ENCODE measurements at regions not wholly inside any gene's neighbourhood (a gene's known extent, or its start where the extent isn't known, plus 50 kb on each side); places are given as distances from the start of the nearest gene placed in this dataset.
"Not testable (repeated sequence)": the region's sequence is repeated elsewhere in the genome, so short reads cannot be mapped to it uniquely, and the experiment has no call there.

- H3K4me3 ChIP-seq (replicated peaks in 1 of 2; ENCODE audit: low read depth in 2 of 2, low read length in 2 of 2) = no peak overlapping the region
- no peak for DNase-seq (ENCODE audit: low read depth in 2 of 2)
- TF ChIP-seq CTCF (IDR thresholded peaks at IDR 0.05; ENCODE audit: low read depth, low read length) = no peak
Measured at GRCh38 chr6:73929405-73929804, 233.4 kb downstream of the CD109 start.

GRCh38 chr6:73927421-73927820 lies 231.4 kb downstream of the CD109 start:
- no peak for DNase-seq (ENCODE audit: low read depth in 2 of 2)
- TF ChIP-seq CTCF (IDR thresholded peaks at IDR 0.05; ENCODE audit: low read depth, low read length) = no peak
- no peak overlapping the region for H3K4me3 ChIP-seq (replicated peaks in 1 of 2; ENCODE audit: low read depth in 2 of 2, low read length in 2 of 2)

- DNase-seq (ENCODE audit: low read depth in 2 of 2); H3K4me3 ChIP-seq (replicated peaks in 1 of 2; ENCODE audit: low read depth in 2 of 2, low read length in 2 of 2): not testable (repeated sequence)
Measured at GRCh38 chr6:73925703-73926102, 229.7 kb downstream of the CD109 start.

- DNase-seq (ENCODE audit: low read depth in 2 of 2) = peak; percentile 45 to 67
Measured at GRCh38 chr6:73923905-73924485, 228.0 kb downstream of the CD109 start.

GRCh38 chr6:73903155-73903554 lies 207.2 kb downstream of the CD109 start:
- no peak for DNase-seq (ENCODE audit: low read depth in 2 of 2)
- no peak for TF ChIP-seq CTCF (IDR thresholded peaks at IDR 0.05; ENCODE audit: low read depth, low read length)
- H3K4me3 ChIP-seq (replicated peaks in 1 of 2; ENCODE audit: low read depth in 2 of 2, low read length in 2 of 2) = no peak overlapping the region

More at GRCh38 chr6:73923905-73924485, 228.0 kb downstream of the CD109 start:
- TF ChIP-seq CTCF (IDR thresholded peaks at IDR 0.05; ENCODE audit: low read depth, low read length) = no peak
- no peak overlapping the region for H3K4me3 ChIP-seq (replicated peaks in 1 of 2; ENCODE audit: low read depth in 2 of 2, low read length in 2 of 2)

DNA sequence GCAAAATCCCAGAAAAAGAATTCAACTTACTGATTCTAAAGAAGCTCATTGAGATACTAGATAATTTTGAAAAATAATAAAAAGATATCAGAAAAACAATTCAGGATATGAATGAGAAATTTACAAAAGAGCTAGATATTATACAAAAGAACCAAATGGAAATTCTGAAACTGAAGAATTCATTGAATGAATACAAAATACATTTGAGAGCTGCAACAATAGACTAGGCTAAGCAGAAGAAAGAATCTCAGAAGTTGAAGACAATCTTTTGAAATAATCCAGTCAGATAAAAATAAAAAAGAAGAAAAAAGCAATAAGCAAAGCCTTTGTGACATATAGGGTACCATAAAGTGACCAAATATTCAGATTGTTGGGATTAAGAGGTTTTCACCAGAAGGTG lies 206.0 kb downstream of the CD109 start:
- no peak for TF ChIP-seq CTCF (IDR thresholded peaks at IDR 0.05; ENCODE audit: low read depth, low read length)

GRCh38 chr6:73901311-73901710 lies 205.3 kb downstream of the CD109 start:
- no peak for DNase-seq (ENCODE audit: low read depth in 2 of 2)
- no peak for TF ChIP-seq CTCF (IDR thresholded peaks at IDR 0.05; ENCODE audit: low read depth, low read length)
- no peak overlapping the region for H3K4me3 ChIP-seq (replicated peaks in 1 of 2; ENCODE audit: low read depth in 2 of 2, low read length in 2 of 2)

More for the DNA sequence above, 206.0 kb downstream of the CD109 start:
- DNase-seq (ENCODE audit: low read depth in 2 of 2) = no peak
- no peak overlapping the region for H3K4me3 ChIP-seq (replicated peaks in 1 of 2; ENCODE audit: low read depth in 2 of 2, low read length in 2 of 2)
